Spleen (tissue), 3 donors: ENCODE measurements at regions not wholly inside any gene's neighbourhood (a gene's known extent, or its start where the extent isn't known, plus 50 kb on each side); places are given as distances from the start of the nearest gene placed in this dataset.

Experiments
- POLR2A ChIP-seq, 3 donors: fragments of 450-650 bp; IDR thresholded peaks; one replicate each; pipeline ENCODE4 v1.5.1; 2017; ENCODE audit warnings: antibody characterized with exemption in 3 of 3, mild to moderate bottlenecking in 1 of 3
- POLR2AphosphoS5 ChIP-seq, 3 donors: sonication (generic); formaldehyde crosslinking; IDR thresholded peaks; one replicate each; pipeline ENCODE4 v1.5.1; 2017; ENCODE audit warnings: antibody characterized with exemption in 3 of 3

- no peak for TF ChIP-seq POLR2AphosphoS5 (IDR thresholded peaks at IDR 0.05)
- no peak for TF ChIP-seq POLR2A (IDR thresholded peaks at IDR 0.05)
These were observed 229.7 kb upstream of the TLE3 start for GRCh38 chr15:70327328-70327855.
